ENCODE measurements at regions not wholly inside any gene's neighbourhood (a gene's known extent, or its start where the extent isn't known, plus 50 kb on each side); places are given as distances from the start of the nearest gene placed in this dataset.
"Not testable (repeated sequence)": the region's sequence is repeated elsewhere in the genome, so short reads cannot be mapped to it uniquely, and the experiment has no call there.

- Histone ChIP-seq H3K4me3 (ENCODE audit: low read depth, low read length) (no peak overlapping the region), H3K27ac (ENCODE audit: low read depth, low read length) (no peak overlapping the region), H3K36me3 (ENCODE audit: insufficient read depth, low read length) (no peaks in the 10 kb centered on the region), H3K27me3 (ENCODE audit: insufficient read depth, low read length) (no peaks in the 10 kb centered on the region), H3K4me1 (ENCODE audit: control insufficient read depth, insufficient read depth, low read length, unreplicated experiment) (no peaks in the 10 kb centered on the region), H3K79me2 (ENCODE audit: control insufficient read depth, insufficient read depth, low read length, unreplicated experiment) (no peaks in the 10 kb centered on the region), H2AFZ (ENCODE audit: low read length, unreplicated experiment) (peak overlapping the region; percentile 57)
These were observed 96.1 kb downstream of the ANKRD10 start for GRCh38 chr13:110818747-110819146.

GRCh38 chr13:110819203-110820014 is 95.5 kb downstream of the ANKRD10 start:
- peak overlapping the region; percentile 65 for H3K4me3 ChIP-seq (ENCODE audit: low read depth, low read length)
- no peaks in the 10 kb centered on the region for H3K79me2 ChIP-seq (ENCODE audit: control insufficient read depth, insufficient read depth, low read length, unreplicated experiment)
- H2AFZ ChIP-seq (ENCODE audit: low read length, unreplicated experiment) = peak overlapping the region; percentile 78
- no peaks in the 10 kb centered on the region for H3K36me3 ChIP-seq (ENCODE audit: insufficient read depth, low read length)
- H3K4me1 ChIP-seq (ENCODE audit: control insufficient read depth, insufficient read depth, low read length, unreplicated experiment) = no peaks in the 10 kb centered on the region
- H3K27me3 ChIP-seq (ENCODE audit: insufficient read depth, low read length) = no peaks in the 10 kb centered on the region
- no peak overlapping the region for H3K27ac ChIP-seq (ENCODE audit: low read depth, low read length)

- Histone ChIP-seq H3K79me2 (ENCODE audit: control insufficient read depth, insufficient read depth, low read length, unreplicated experiment) (no peaks in the 10 kb centered on the region), H3K36me3 (ENCODE audit: insufficient read depth, low read length) (no peaks in the 10 kb centered on the region), H3K27ac (ENCODE audit: low read depth, low read length) (no peak overlapping the region), H2AFZ (ENCODE audit: low read length, unreplicated experiment) (no peak overlapping the region), H3K27me3 (ENCODE audit: insufficient read depth, low read length) (no peaks in the 10 kb centered on the region), H3K4me3 (ENCODE audit: low read depth, low read length) (no peak overlapping the region), H3K4me1 (ENCODE audit: control insufficient read depth, insufficient read depth, low read length, unreplicated experiment) (no peaks in the 10 kb centered on the region)
These were observed 94.5 kb downstream of the ANKRD10 start for GRCh38 chr13:110820322-110820721.

- H3K27me3 ChIP-seq (ENCODE audit: insufficient read depth, low read length); H3K27ac ChIP-seq (ENCODE audit: low read depth, low read length); H3K4me3 ChIP-seq (ENCODE audit: low read depth, low read length); H3K4me1 ChIP-seq (ENCODE audit: control insufficient read depth, insufficient read depth, low read length, unreplicated experiment); H3K79me2 ChIP-seq (ENCODE audit: control insufficient read depth, insufficient read depth, low read length, unreplicated experiment); H2AFZ ChIP-seq (ENCODE audit: low read length, unreplicated experiment); H3K36me3 ChIP-seq (ENCODE audit: insufficient read depth, low read length): not testable (repeated sequence)
These were observed 92.8 kb downstream of the ANKRD10 start for GRCh38 chr13:110821837-110822668.

GRCh38 chr13:110822669-110822945 is 92.3 kb downstream of the ANKRD10 start:
- Histone ChIP-seq H3K36me3 (ENCODE audit: insufficient read depth, low read length) (no peaks in the 10 kb centered on the region), H3K27ac (ENCODE audit: low read depth, low read length) (no peak overlapping the region), H3K79me2 (ENCODE audit: control insufficient read depth, insufficient read depth, low read length, unreplicated experiment) (no peaks in the 10 kb centered on the region), H3K4me3 (ENCODE audit: low read depth, low read length) (no peak overlapping the region), H3K27me3 (ENCODE audit: insufficient read depth, low read length) (no peaks in the 10 kb centered on the region), H2AFZ (ENCODE audit: low read length, unreplicated experiment) (no peak overlapping the region), H3K4me1 (ENCODE audit: control insufficient read depth, insufficient read depth, low read length, unreplicated experiment) (no peaks in the 10 kb centered on the region)

- H2AFZ ChIP-seq (ENCODE audit: low read length, unreplicated experiment) = no peak overlapping the region
- no peak overlapping the region for H3K27ac ChIP-seq (ENCODE audit: low read depth, low read length)
- H3K27me3 ChIP-seq (ENCODE audit: insufficient read depth, low read length) = no peaks in the 10 kb centered on the region
- no peaks in the 10 kb centered on the region for H3K79me2 ChIP-seq (ENCODE audit: control insufficient read depth, insufficient read depth, low read length, unreplicated experiment)
- no peaks in the 10 kb centered on the region for H3K36me3 ChIP-seq (ENCODE audit: insufficient read depth, low read length)
- no peaks in the 10 kb centered on the region for H3K4me1 ChIP-seq (ENCODE audit: control insufficient read depth, insufficient read depth, low read length, unreplicated experiment)
- no peak overlapping the region for H3K4me3 ChIP-seq (ENCODE audit: low read depth, low read length)
These were observed 90.1 kb downstream of the ANKRD10 start for GRCh38 chr13:110824702-110825300.

- Histone ChIP-seq H3K79me2 (ENCODE audit: control insufficient read depth, insufficient read depth, low read length, unreplicated experiment) (no peaks in the 10 kb centered on the region), H2AFZ (ENCODE audit: low read length, unreplicated experiment) (no peak overlapping the region), H3K36me3 (ENCODE audit: insufficient read depth, low read length) (no peaks in the 10 kb centered on the region), H3K27me3 (ENCODE audit: insufficient read depth, low read length) (no peaks in the 10 kb centered on the region), H3K27ac (ENCODE audit: low read depth, low read length) (no peak overlapping the region), H3K4me1 (ENCODE audit: control insufficient read depth, insufficient read depth, low read length, unreplicated experiment) (no peaks in the 10 kb centered on the region), H3K4me3 (ENCODE audit: low read depth, low read length) (no peak overlapping the region)
These were observed 89.4 kb downstream of the ANKRD10 start for GRCh38 chr13:110825516-110825915.

GRCh38 chr13:110826101-110826500 is 88.8 kb downstream of the ANKRD10 start:
- H3K27me3 ChIP-seq (ENCODE audit: insufficient read depth, low read length) = 0 out of 2 replicates have a peak, but pooled peaks cover 3% of the 10 kb centered on the region
- no peak overlapping the region for H3K4me3 ChIP-seq (ENCODE audit: low read depth, low read length)
- no peak overlapping the region for H2AFZ ChIP-seq (ENCODE audit: low read length, unreplicated experiment)
- no peaks in the 10 kb centered on the region for H3K36me3 ChIP-seq (ENCODE audit: insufficient read depth, low read length)
- H3K4me1 ChIP-seq (ENCODE audit: control insufficient read depth, insufficient read depth, low read length, unreplicated experiment) = no peaks in the 10 kb centered on the region
- no peak overlapping the region for H3K27ac ChIP-seq (ENCODE audit: low read depth, low read length)
- no peaks in the 10 kb centered on the region for H3K79me2 ChIP-seq (ENCODE audit: control insufficient read depth, insufficient read depth, low read length, unreplicated experiment)

- Histone ChIP-seq H3K79me2 (ENCODE audit: control insufficient read depth, insufficient read depth, low read length, unreplicated experiment) (no peaks in the 10 kb centered on the region), H3K27me3 (ENCODE audit: insufficient read depth, low read length) (0 out of 2 replicates have a peak, but pooled peaks cover 3% of the 10 kb centered on the region), H2AFZ (ENCODE audit: low read length, unreplicated experiment) (no peak overlapping the region), H3K27ac (ENCODE audit: low read depth, low read length) (no peak overlapping the region), H3K4me1 (ENCODE audit: control insufficient read depth, insufficient read depth, low read length, unreplicated experiment) (no peaks in the 10 kb centered on the region), H3K4me3 (ENCODE audit: low read depth, low read length) (no peak overlapping the region), H3K36me3 (ENCODE audit: insufficient read depth, low read length) (no peaks in the 10 kb centered on the region)
These were observed 87.8 kb downstream of the ANKRD10 start for GRCh38 chr13:110826861-110827672.
